Fibroblast of lung (primary cell): ENCODE measurements at regions not wholly inside any gene's neighbourhood (a gene's known extent, or its start where the extent isn't known, plus 50 kb on each side); places are given as distances from the start of the nearest gene placed in this dataset.

Source experiments
- EZH2 ChIP-seq: IDR thresholded peaks from 2 replicates; pipeline ENCODE4 v1.5.1; 2012; ENCODE audit warnings: low read length, control low read depth, mild to moderate bottlenecking; ENCODE audit errors: missing control alignments
- TF ChIP-seq, protein P1 (sequence below), 2 donors: IDR thresholded peaks in 1 of 2; conservative IDR thresholded peaks in 1 of 2; 1 replicate in 1 of 2; 2 replicates in 1 of 2; pipeline ENCODE4 v1.5.1; 2011 to 2012; ENCODE audit warnings: low read length in 2 of 2, control low read depth in 1 of 2, inconsistent platforms in 1 of 2, low read depth in 1 of 2, mild to moderate bottlenecking in 1 of 2

DNA sequence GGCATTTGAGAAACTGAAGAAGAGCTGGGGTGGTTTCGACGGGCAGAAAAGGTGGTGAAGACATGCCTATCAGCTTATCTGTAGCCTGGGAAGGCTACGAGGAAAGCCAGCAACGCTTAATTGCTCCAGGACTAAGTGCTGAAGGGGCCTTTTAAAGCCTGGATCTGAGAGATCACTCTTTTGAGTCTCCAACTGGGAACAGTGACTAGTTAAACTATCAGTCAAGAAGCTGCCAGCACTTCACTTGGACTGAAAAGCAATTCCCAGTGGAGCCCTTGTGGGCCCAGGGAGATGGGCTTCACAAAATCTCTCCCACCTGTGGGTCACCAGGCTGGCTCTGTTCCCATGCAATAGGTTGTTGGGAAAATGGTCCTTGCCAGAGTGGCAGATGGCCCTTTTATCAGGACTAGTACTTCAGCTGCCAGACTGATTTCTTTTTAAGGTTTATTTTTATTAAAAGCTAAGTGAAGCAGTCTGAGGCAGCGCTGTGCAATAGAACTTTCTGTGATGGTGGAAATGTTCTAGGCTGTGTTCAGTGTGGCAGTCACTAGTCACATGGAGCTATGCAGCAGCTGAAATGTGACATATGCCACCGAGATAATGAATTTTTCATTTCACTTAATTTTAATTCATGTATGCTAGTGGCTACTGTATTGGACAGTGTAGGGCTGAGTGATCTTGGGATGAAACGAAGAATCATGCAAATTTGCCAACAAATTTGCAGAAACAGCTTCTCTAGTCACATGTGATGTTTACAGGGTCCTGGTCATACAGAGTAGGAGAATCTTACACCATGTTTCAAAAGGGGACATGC is 276.8 kb downstream of the PCNX1 start:
- TF ChIP-seq, protein P1, sequence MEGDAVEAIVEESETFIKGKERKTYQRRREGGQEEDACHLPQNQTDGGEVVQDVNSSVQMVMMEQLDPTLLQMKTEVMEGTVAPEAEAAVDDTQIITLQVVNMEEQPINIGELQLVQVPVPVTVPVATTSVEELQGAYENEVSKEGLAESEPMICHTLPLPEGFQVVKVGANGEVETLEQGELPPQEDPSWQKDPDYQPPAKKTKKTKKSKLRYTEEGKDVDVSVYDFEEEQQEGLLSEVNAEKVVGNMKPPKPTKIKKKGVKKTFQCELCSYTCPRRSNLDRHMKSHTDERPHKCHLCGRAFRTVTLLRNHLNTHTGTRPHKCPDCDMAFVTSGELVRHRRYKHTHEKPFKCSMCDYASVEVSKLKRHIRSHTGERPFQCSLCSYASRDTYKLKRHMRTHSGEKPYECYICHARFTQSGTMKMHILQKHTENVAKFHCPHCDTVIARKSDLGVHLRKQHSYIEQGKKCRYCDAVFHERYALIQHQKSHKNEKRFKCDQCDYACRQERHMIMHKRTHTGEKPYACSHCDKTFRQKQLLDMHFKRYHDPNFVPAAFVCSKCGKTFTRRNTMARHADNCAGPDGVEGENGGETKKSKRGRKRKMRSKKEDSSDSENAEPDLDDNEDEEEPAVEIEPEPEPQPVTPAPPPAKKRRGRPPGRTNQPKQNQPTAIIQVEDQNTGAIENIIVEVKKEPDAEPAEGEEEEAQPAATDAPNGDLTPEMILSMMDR (conservative IDR thresholded peaks at IDR 0.05 in 1 of 2, IDR thresholded peaks at IDR 0.05 in 1 of 2; ENCODE audit: low read depth in 1 of 2, low read length in 2 of 2), result no peak
- no peak for TF ChIP-seq EZH2
